ENCODE measurements at regions not wholly inside any gene's neighbourhood (a gene's known extent, or its start where the extent isn't known, plus 50 kb on each side); places are given as distances from the start of the nearest gene placed in this dataset.

GRCh38 chr1:30406996-30407864, 316.2 kb downstream of the MATN1 start:
- peak; percentile 32 for DNase-seq (ENCODE audit: low spot score)

- DNase-seq (ENCODE audit: low spot score): no peak
Measured at GRCh38 chr1:30405631-30406212, 317.7 kb downstream of the MATN1 start.

- no peak for DNase-seq (ENCODE audit: low spot score)
Measured at GRCh38 chr1:30405081-30405480, 318.3 kb downstream of the MATN1 start.

- no peak for DNase-seq (ENCODE audit: low spot score)
Measured at GRCh38 chr1:30404341-30404740, 319.0 kb downstream of the MATN1 start.

GRCh38 chr1:30403726-30404125, 319.7 kb downstream of the MATN1 start:
- DNase-seq (ENCODE audit: low spot score): no peak

- DNase-seq (ENCODE audit: low spot score): no peak
Measured at GRCh38 chr1:30403061-30403645, 320.2 kb downstream of the MATN1 start.

- no peak for DNase-seq (ENCODE audit: low spot score)
Measured at GRCh38 chr1:30402031-30402430, 321.4 kb downstream of the MATN1 start.

- DNase-seq (ENCODE audit: low spot score): no peak
Measured at GRCh38 chr1:30400507-30400906, 322.9 kb downstream of the MATN1 start.

GRCh38 chr1:30399026-30399425, 324.4 kb downstream of the MATN1 start:
- DNase-seq (ENCODE audit: low spot score): no peak

- no peak for DNase-seq (ENCODE audit: low spot score)
Measured at GRCh38 chr1:30397576-30397975, 325.8 kb downstream of the MATN1 start.

GRCh38 chr1:30395631-30396030, 327.8 kb downstream of the MATN1 start:
- no peak for DNase-seq (ENCODE audit: low spot score)

- no peak for DNase-seq (ENCODE audit: low spot score)
Measured at GRCh38 chr1:30388386-30388785, 335.0 kb downstream of the MATN1 start.

- DNase-seq (ENCODE audit: low spot score): no peak
Measured at GRCh38 chr1:30386156-30386926, 337.0 kb downstream of the MATN1 start.

- DNase-seq (ENCODE audit: low spot score): no peak
Measured at GRCh38 chr1:30385246-30385995, 338.0 kb downstream of the MATN1 start.

- peak; percentile 30 for DNase-seq (ENCODE audit: low spot score)
Measured at GRCh38 chr1:30384286-30385245, 338.8 kb downstream of the MATN1 start.

- peak; percentile 94 for DNase-seq (ENCODE audit: low spot score)
Measured at GRCh38 chr1:30383221-30383711, 340.1 kb downstream of the MATN1 start.

- no peak for DNase-seq (ENCODE audit: low spot score)
Measured at GRCh38 chr1:30382496-30382895, 340.9 kb downstream of the MATN1 start.

- no peak for DNase-seq (ENCODE audit: low spot score)
Measured at GRCh38 chr1:30381671-30382365, 341.6 kb downstream of the MATN1 start.

- no peak for DNase-seq (ENCODE audit: low spot score)
Measured at GRCh38 chr1:30381266-30381665, 342.1 kb downstream of the MATN1 start.

Measured in umbilical cord (tissue), 1 donor.